ENCODE measurements at regions not wholly inside any gene's neighbourhood (a gene's known extent, or its start where the extent isn't known, plus 50 kb on each side); places are given as distances from the start of the nearest gene placed in this dataset.

DNA sequence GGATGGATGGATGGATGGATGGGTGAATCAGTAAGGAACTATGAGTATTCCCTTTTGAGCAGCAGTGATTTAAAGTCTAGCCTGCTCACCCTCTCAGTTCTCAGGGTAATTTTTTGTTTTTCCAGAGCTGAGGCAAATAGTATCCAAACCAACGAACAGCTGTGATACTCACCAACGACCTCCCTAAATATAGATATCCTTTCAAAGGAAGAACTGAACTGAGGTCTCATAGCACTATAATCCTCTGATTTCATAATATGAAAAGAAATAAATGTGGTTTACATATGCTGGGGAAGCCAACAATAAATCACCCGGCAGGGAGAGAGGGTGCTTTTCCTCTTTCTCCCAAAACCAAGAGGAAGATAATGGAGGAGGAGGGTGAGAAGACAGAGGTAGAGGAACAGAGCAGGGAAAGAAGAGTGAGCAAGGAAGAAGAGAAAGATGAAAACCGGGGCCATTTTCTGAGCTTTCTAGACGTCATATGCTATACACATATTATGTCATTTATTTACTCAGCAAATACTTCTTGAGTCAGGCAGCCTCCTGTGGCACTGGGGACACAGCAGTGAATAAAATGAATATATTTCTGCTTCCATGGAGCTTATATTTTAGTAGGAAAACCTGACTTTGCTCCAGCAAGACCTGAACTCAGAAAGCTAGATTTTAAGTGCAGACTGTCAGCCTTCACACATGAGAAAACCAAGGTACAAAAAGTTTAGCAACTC lies 710.7 kb upstream of the TBX3 start:
- Histone ChIP-seq H3K27ac (ENCODE audit: low read length) (no peak overlapping the region), H3K27me3 (ENCODE audit: low read length) (no peaks in the 10 kb centered on the region), H3K79me2 (ENCODE audit: low read length) (no peaks in the 10 kb centered on the region), H3K4me2 (ENCODE audit: low read depth, low read length, poor library complexity, severe bottlenecking) (no peak overlapping the region), H3K9me3 (ENCODE audit: low read length) (peaks cover 6% of the 10 kb centered on the region), H3K4me1 (ENCODE audit: low read length) (no peaks in the 10 kb centered on the region), H4K20me1 (ENCODE audit: insufficient read depth, low read depth, low read length) (no peaks in the 10 kb centered on the region), H3K9ac (ENCODE audit: low read length) (no peak overlapping the region), H3K9me2 (replicated peaks; ENCODE audit: insufficient read depth, low read length) (no peaks in the 10 kb centered on the region), H3K36me3 (ENCODE audit: insufficient read depth, low read length) (no peaks in the 10 kb centered on the region), H3K4me3 (ENCODE audit: low read length) (no peak overlapping the region), H2AFZ (ENCODE audit: low read length) (no peak overlapping the region)
- DNase-seq, result no peak

GRCh38 chr12:115388139-115388538 lies 704.2 kb upstream of the TBX3 start:
- Histone ChIP-seq H3K4me3 (ENCODE audit: low read length) (no peak overlapping the region), H3K4me1 (ENCODE audit: low read length) (no peaks in the 10 kb centered on the region), H3K27ac (ENCODE audit: low read length) (no peak overlapping the region), H3K36me3 (ENCODE audit: insufficient read depth, low read length) (no peaks in the 10 kb centered on the region), H3K9me3 (ENCODE audit: low read length) (no peaks in the 10 kb centered on the region; the same call in 1 of the 2 replicates), H3K9me2 (replicated peaks; ENCODE audit: insufficient read depth, low read length) (no peaks in the 10 kb centered on the region), H3K27me3 (ENCODE audit: low read length) (no peaks in the 10 kb centered on the region), H4K20me1 (ENCODE audit: insufficient read depth, low read depth, low read length) (no peaks in the 10 kb centered on the region), H3K9ac (ENCODE audit: low read length) (no peak overlapping the region), H3K4me2 (ENCODE audit: low read depth, low read length, poor library complexity, severe bottlenecking) (no peak overlapping the region), H2AFZ (ENCODE audit: low read length) (no peak overlapping the region), H3K79me2 (ENCODE audit: low read length) (no peaks in the 10 kb centered on the region)
- DNase-seq, result no peak

- Histone ChIP-seq H3K9ac (ENCODE audit: low read length) (no peak overlapping the region), H3K27ac (ENCODE audit: low read length) (no peak overlapping the region), H3K4me3 (ENCODE audit: low read length) (no peak overlapping the region), H3K79me2 (ENCODE audit: low read length) (no peaks in the 10 kb centered on the region), H3K9me3 (ENCODE audit: low read length) (no peaks in the 10 kb centered on the region; the same call in 1 of the 2 replicates), H3K36me3 (ENCODE audit: insufficient read depth, low read length) (no peaks in the 10 kb centered on the region), H3K27me3 (ENCODE audit: low read length) (no peaks in the 10 kb centered on the region), H3K9me2 (replicated peaks; ENCODE audit: insufficient read depth, low read length) (no peaks in the 10 kb centered on the region), H4K20me1 (ENCODE audit: insufficient read depth, low read depth, low read length) (no peaks in the 10 kb centered on the region), H2AFZ (ENCODE audit: low read length) (no peak overlapping the region), H3K4me1 (ENCODE audit: low read length) (no peaks in the 10 kb centered on the region), H3K4me2 (ENCODE audit: low read depth, low read length, poor library complexity, severe bottlenecking) (no peak overlapping the region)
- no peak for DNase-seq
Observed at GRCh38 chr12:115387467-115387901, 703.5 kb upstream of the TBX3 start.

DNA sequence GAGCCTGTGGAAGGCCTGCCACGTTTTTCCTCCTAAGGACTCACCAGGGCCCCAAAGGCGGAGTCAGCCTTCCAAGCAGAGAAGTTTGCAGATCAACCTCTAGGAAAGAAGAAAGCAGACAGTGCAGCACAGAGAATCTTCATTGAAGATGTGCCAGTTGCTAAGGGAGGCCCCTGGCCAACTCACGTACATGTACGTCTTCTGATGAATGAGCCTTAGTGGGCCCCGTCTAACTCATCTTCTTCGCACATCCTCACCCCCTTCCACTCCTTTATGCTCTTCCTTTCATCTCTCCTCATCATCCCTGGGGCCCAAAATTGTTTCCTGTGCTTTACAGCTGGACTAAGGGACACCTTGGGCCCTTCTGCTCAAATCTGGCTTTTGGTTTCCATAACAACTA lies 703.0 kb upstream of the TBX3 start:
- Histone ChIP-seq H3K9me3 (ENCODE audit: low read length) (no peaks in the 10 kb centered on the region; the same call in 1 of the 2 replicates), H3K27me3 (ENCODE audit: low read length) (no peaks in the 10 kb centered on the region), H2AFZ (ENCODE audit: low read length) (no peak overlapping the region), H3K27ac (ENCODE audit: low read length) (no peak overlapping the region), H3K36me3 (ENCODE audit: insufficient read depth, low read length) (no peaks in the 10 kb centered on the region), H3K9ac (ENCODE audit: low read length) (no peak overlapping the region), H3K4me2 (ENCODE audit: low read depth, low read length, poor library complexity, severe bottlenecking) (no peak overlapping the region), H3K79me2 (ENCODE audit: low read length) (no peaks in the 10 kb centered on the region), H3K9me2 (replicated peaks; ENCODE audit: insufficient read depth, low read length) (no peaks in the 10 kb centered on the region), H4K20me1 (ENCODE audit: insufficient read depth, low read depth, low read length) (no peaks in the 10 kb centered on the region), H3K4me1 (ENCODE audit: low read length) (no peaks in the 10 kb centered on the region), H3K4me3 (ENCODE audit: low read length) (no peak overlapping the region)
- DNase-seq, result no peak

DNA sequence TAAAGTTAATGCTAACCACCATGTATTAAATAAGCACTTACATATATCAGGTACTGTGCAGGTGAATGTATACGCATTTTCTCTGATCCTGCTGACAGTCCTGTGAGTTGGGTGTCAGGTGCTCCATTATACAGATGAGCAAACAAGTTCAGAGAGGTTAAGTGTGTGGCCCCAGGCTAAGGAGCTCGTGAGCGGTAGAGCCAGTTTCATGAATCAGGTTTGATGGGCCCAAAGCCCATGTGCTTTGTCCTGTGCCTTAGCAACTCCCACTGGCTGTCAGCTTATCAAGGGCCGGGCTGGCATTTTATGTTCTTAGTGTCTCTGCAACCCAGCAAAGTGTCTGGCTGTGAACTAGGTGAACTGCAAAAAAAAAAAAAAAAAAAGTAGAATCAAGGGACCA lies 701.2 kb upstream of the TBX3 start:
- H3K79me2 ChIP-seq (ENCODE audit: low read length), result no peaks in the 10 kb centered on the region
- H3K9me2 ChIP-seq (replicated peaks; ENCODE audit: insufficient read depth, low read length), result no peaks in the 10 kb centered on the region
- H3K27ac ChIP-seq (ENCODE audit: low read length), result no peak overlapping the region
- no peak for DNase-seq
- no peaks in the 10 kb centered on the region for H4K20me1 ChIP-seq (ENCODE audit: insufficient read depth, low read depth, low read length)
- H3K4me1 ChIP-seq (ENCODE audit: low read length), result no peaks in the 10 kb centered on the region
- H2AFZ ChIP-seq (ENCODE audit: low read length), result no peak overlapping the region
- no peak overlapping the region for H3K4me3 ChIP-seq (ENCODE audit: low read length)
- no peak overlapping the region for H3K4me2 ChIP-seq (ENCODE audit: low read depth, low read length, poor library complexity, severe bottlenecking)
- H3K9ac ChIP-seq (ENCODE audit: low read length), result no peak overlapping the region
- no peaks in the 10 kb centered on the region for H3K36me3 ChIP-seq (ENCODE audit: insufficient read depth, low read length)
- no peaks in the 10 kb centered on the region for H3K27me3 ChIP-seq (ENCODE audit: low read length)
- H3K9me3 ChIP-seq (ENCODE audit: low read length), result no peaks in the 10 kb centered on the region

DNA sequence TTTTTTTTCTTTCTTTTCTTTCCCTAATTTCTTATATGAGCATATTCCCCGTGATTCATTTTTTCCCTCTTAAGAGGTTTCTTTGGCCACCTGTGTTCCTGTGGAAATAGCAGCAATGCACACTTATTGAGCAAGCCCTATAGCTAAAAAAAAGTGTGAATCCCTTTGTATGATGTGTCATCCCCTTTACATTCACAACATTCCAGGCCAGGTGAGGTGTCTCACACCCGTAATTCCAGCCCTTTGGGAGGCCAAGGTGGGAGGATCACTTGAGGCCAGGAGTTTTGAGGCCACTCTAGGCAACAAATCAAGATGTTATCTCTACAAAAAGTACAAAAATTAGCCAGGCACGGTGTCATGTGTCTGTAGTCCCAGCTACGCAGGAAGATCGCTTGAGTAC lies 700.4 kb upstream of the TBX3 start:
- H3K27ac ChIP-seq (ENCODE audit: low read length), result no peak overlapping the region
- H3K9me3 ChIP-seq (ENCODE audit: low read length), result no peaks in the 10 kb centered on the region
- no peaks in the 10 kb centered on the region for H3K27me3 ChIP-seq (ENCODE audit: low read length)
- no peak overlapping the region for H3K4me3 ChIP-seq (ENCODE audit: low read length)
- no peaks in the 10 kb centered on the region for H3K4me1 ChIP-seq (ENCODE audit: low read length)
- no peak overlapping the region for H2AFZ ChIP-seq (ENCODE audit: low read length)
- no peak overlapping the region for H3K9ac ChIP-seq (ENCODE audit: low read length)
- no peaks in the 10 kb centered on the region for H3K79me2 ChIP-seq (ENCODE audit: low read length)
- H3K4me2 ChIP-seq (ENCODE audit: low read depth, low read length, poor library complexity, severe bottlenecking), result no peak overlapping the region
- no peak for DNase-seq
- no peaks in the 10 kb centered on the region for H4K20me1 ChIP-seq (ENCODE audit: insufficient read depth, low read depth, low read length)
- H3K36me3 ChIP-seq (ENCODE audit: insufficient read depth, low read length), result no peaks in the 10 kb centered on the region
- H3K9me2 ChIP-seq (replicated peaks; ENCODE audit: insufficient read depth, low read length), result no peaks in the 10 kb centered on the region

GRCh38 chr12:115383668-115384067 lies 699.7 kb upstream of the TBX3 start:
- Histone ChIP-seq H3K4me3 (ENCODE audit: low read length) (no peak overlapping the region), H4K20me1 (ENCODE audit: insufficient read depth, low read depth, low read length) (no peaks in the 10 kb centered on the region), H3K9ac (ENCODE audit: low read length) (no peak overlapping the region), H3K36me3 (ENCODE audit: insufficient read depth, low read length) (no peaks in the 10 kb centered on the region), H3K27ac (ENCODE audit: low read length) (no peak overlapping the region), H3K4me1 (ENCODE audit: low read length) (no peaks in the 10 kb centered on the region), H3K4me2 (ENCODE audit: low read depth, low read length, poor library complexity, severe bottlenecking) (no peak overlapping the region), H3K9me3 (ENCODE audit: low read length) (no peaks in the 10 kb centered on the region), H2AFZ (ENCODE audit: low read length) (no peak overlapping the region), H3K9me2 (replicated peaks; ENCODE audit: insufficient read depth, low read length) (no peaks in the 10 kb centered on the region), H3K27me3 (ENCODE audit: low read length) (no peaks in the 10 kb centered on the region), H3K79me2 (ENCODE audit: low read length) (no peaks in the 10 kb centered on the region)
- DNase-seq, result no peak

GRCh38 chr12:115382681-115383080 lies 698.7 kb upstream of the TBX3 start:
- DNase-seq, result no peak
- Histone ChIP-seq H3K9me2 (replicated peaks; ENCODE audit: insufficient read depth, low read length) (no peaks in the 10 kb centered on the region), H4K20me1 (ENCODE audit: insufficient read depth, low read depth, low read length) (no peaks in the 10 kb centered on the region), H3K9me3 (ENCODE audit: low read length) (no peaks in the 10 kb centered on the region), H3K36me3 (ENCODE audit: insufficient read depth, low read length) (no peaks in the 10 kb centered on the region), H3K9ac (ENCODE audit: low read length) (no peak overlapping the region), H3K27me3 (ENCODE audit: low read length) (no peaks in the 10 kb centered on the region), H2AFZ (ENCODE audit: low read length) (no peak overlapping the region), H3K27ac (ENCODE audit: low read length) (no peak overlapping the region), H3K4me2 (ENCODE audit: low read depth, low read length, poor library complexity, severe bottlenecking) (no peak overlapping the region), H3K4me1 (ENCODE audit: low read length) (no peaks in the 10 kb centered on the region), H3K4me3 (ENCODE audit: low read length) (no peak overlapping the region), H3K79me2 (ENCODE audit: low read length) (no peaks in the 10 kb centered on the region)

Data from Karpas-422 (cell line).